ENCODE measurements at regions not wholly inside any gene's neighbourhood (a gene's known extent, or its start where the extent isn't known, plus 50 kb on each side); places are given as distances from the start of the nearest gene placed in this dataset.

DNA sequence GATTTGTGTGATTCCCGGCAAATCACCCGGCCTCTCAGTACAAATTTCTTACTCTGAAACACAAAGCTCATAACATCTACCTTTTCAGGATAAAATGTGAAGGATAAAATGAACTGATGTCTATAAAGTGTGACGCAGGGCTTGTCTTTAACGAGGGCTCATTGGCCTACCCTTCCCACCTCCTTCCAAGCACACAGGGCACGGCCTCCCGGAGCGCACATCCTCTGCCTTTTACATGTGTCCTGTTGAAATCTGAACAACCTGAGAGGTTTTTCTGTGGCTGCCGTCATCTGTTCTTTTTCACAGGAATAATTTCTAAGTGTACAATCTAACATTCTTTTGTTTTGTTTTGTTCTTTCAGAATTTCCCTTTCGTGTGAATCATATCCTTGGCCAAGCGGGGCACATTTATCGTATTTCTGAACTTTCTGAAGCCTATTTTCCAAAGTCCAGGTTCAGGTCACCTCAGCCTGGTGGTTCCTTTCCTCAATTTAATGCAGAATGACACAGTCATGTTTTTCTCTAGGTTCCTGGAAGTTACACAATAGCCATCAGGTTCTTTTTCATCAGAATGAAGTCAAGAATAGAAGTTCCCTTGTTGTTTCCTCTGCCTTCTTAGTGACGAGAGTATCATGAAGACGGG lies 53.1 kb upstream of the SPRY1 start:
- no peak for TF ChIP-seq POLR2AphosphoS5 (IDR thresholded peaks at IDR 0.05; ENCODE audit: low read depth, low read length)
- TF ChIP-seq POLR2A (IDR thresholded peaks at IDR 0.05; ENCODE audit: low read depth, low read length) = no peak
- no peak for TF ChIP-seq TAF1 (IDR thresholded peaks at IDR 0.05; ENCODE audit: borderline replicate concordance, low read depth, low read length)
- DNase-seq (ENCODE audit: insufficient read length) (no peak), FAIRE-seq (no peak)

DNA sequence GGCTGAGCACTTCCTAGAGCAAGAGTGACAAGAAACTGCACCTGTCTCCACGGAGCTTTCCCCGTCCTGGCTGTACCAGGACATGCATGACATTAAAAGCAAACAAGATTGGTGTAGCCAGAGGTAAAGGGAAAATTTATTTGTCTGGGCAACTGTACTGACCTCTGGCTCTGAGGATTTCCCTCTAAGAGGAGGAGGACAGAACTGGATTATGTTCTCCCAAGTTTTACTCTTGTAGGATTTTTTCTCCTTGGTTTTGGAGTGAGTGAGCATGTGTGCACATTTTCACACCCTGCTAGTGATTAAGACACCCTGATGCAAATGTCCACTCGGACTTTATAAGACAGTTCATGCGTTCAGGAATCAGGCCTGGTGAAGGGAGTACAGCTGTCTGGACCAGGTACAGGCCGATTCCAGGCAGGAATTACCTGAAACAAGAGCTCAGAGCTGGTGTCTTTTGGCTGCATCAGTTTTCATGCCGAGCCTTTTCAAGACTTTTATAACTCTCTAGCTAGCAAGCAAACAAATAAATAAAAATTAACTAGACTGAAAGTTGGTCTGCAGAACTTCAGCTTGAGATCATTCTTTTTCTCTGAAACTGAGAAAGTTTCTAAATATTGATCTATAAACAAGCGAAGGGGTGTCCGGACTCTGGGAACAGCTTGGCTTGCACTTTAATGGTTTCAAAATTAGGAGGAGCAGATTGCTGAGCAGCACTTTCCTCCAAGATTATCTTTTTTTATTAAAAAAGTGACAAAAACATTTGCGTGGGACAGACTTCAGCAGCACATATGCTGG lies 51.3 kb upstream of the SPRY1 start:
- TF ChIP-seq POLR2AphosphoS5 (IDR thresholded peaks at IDR 0.05; ENCODE audit: low read depth, low read length) (no peak), POLR2A (IDR thresholded peaks at IDR 0.05; ENCODE audit: low read depth, low read length) (no peak), TAF1 (IDR thresholded peaks at IDR 0.05; ENCODE audit: borderline replicate concordance, low read depth, low read length) (no peak)
- no peak for FAIRE-seq

DNA sequence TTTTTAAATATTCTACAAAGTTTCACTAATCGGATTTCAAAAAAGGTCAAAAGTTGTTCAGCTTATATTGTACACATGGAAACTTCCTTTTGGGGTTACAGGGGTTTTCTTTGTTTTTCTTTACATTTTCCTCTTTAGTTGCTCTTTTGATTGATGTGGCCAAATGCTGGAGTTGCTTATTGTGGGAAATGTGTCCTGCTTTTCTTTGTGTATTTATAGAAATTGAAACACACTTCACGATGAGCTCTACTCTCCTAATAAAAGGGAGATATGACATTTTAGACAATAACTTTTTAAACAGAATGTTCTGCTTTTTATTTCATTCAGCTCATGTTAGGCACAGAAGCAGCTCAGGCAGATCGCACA lies 50.7 kb upstream of the SPRY1 start:
- no peak for DNase-seq (ENCODE audit: insufficient read length)
- FAIRE-seq = no peak
- TF ChIP-seq TAF1 (IDR thresholded peaks at IDR 0.05; ENCODE audit: borderline replicate concordance, low read depth, low read length) = no peak
- no peak for TF ChIP-seq POLR2AphosphoS5 (IDR thresholded peaks at IDR 0.05; ENCODE audit: low read depth, low read length)
- TF ChIP-seq POLR2A (IDR thresholded peaks at IDR 0.05; ENCODE audit: low read depth, low read length) = no peak

More for the DNA sequence above, 51.3 kb upstream of the SPRY1 start:
- no peak for DNase-seq (ENCODE audit: insufficient read length)

DNA sequence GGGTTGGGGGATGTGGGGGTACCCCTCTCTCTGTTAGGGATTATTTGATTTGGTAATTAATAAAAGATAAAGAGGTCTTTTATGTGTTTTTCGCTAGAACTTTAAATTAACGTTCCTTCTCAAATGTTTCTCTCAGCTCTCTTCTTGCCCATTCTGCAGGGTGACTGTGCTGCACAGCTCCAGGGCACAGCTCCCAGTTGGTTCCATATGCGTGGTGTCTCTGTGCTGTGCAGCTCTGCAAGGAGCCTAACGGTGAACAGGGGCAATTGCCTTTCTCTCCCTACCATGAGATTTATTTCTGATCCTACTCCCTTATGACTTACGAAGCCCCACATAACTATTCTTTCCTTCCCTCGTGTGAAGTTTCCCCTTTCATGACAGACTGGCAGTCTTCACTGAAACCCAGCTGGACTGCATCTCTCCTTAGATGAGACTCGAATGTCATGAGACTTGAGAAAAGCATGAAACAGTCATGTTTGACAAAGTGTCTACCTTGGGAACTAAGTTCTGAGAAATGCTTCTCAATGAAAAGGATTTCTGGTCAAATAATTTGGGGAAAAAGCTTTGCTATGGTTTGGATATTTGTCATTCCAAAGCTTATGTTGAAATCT lies 50.2 kb upstream of the SPRY1 start:
- TF ChIP-seq POLR2A (IDR thresholded peaks at IDR 0.05; ENCODE audit: low read depth, low read length) (no peak), POLR2AphosphoS5 (IDR thresholded peaks at IDR 0.05; ENCODE audit: low read depth, low read length) (no peak), TAF1 (IDR thresholded peaks at IDR 0.05; ENCODE audit: borderline replicate concordance, low read depth, low read length) (no peak)
- DNase-seq (ENCODE audit: insufficient read length) = no peak
- no peak for FAIRE-seq
